ENCODE measurements at regions not wholly inside any gene's neighbourhood (a gene's known extent, or its start where the extent isn't known, plus 50 kb on each side); places are given as distances from the start of the nearest gene placed in this dataset.

GRCh38 chr10:117492504-117492903 lies 50.0 kb upstream of the EMX2 start:
- H3K9me3 Mint-ChIP-seq: no peaks in the 10 kb centered on the region
- no peaks in the 10 kb centered on the region for H3K9me3 ChIP-seq (ENCODE audit: control insufficient read depth in 1 of 2, insufficient read depth in 1 of 2, low read length in 2 of 2)
- H3K27me3 ChIP-seq (ENCODE audit: control insufficient read depth in 1 of 2, insufficient read depth in 2 of 2, low read length in 2 of 2): peaks cover 0 to 5% of the 10 kb centered on the region in 2 experiments
- intact Hi-C loops (cut with DNase I, micrococcal nuclease): loop anchor here (10.0 kb wide), 2 partner anchors 612 to 1052 kb away; no protein-coding TSS in a partner anchor
- H3K27ac Mint-ChIP-seq: no peak overlapping the region
- H3K4me1 ChIP-seq (ENCODE audit: insufficient read depth, low read length): no peaks in the 10 kb centered on the region
- ChIA-PET POLR2A (no interaction called here), CTCF (no interaction called here)
- H3K27me3 Mint-ChIP-seq: peaks cover 39% of the 10 kb centered on the region
- DNase-seq: no peak
- TF ChIP-seq, protein P1, sequence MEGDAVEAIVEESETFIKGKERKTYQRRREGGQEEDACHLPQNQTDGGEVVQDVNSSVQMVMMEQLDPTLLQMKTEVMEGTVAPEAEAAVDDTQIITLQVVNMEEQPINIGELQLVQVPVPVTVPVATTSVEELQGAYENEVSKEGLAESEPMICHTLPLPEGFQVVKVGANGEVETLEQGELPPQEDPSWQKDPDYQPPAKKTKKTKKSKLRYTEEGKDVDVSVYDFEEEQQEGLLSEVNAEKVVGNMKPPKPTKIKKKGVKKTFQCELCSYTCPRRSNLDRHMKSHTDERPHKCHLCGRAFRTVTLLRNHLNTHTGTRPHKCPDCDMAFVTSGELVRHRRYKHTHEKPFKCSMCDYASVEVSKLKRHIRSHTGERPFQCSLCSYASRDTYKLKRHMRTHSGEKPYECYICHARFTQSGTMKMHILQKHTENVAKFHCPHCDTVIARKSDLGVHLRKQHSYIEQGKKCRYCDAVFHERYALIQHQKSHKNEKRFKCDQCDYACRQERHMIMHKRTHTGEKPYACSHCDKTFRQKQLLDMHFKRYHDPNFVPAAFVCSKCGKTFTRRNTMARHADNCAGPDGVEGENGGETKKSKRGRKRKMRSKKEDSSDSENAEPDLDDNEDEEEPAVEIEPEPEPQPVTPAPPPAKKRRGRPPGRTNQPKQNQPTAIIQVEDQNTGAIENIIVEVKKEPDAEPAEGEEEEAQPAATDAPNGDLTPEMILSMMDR (IDR thresholded peaks at IDR 0.05): no peak
- H3K36me3 ChIP-seq (ENCODE audit: insufficient read depth, low read length): no peaks in the 10 kb centered on the region
- H3K4me3 ChIP-seq (ENCODE audit: low read length): no peak overlapping the region
- H3K4me3 Mint-ChIP-seq: no peak overlapping the region
- no peaks in the 10 kb centered on the region for H3K36me3 Mint-ChIP-seq (ENCODE audit: low read depth)
- no peak overlapping the region for H3K27ac ChIP-seq (ENCODE audit: low read depth in 1 of 2, low read length in 2 of 2)
- no peak for ATAC-seq (ENCODE audit: poor library complexity)
- H3K4me1 Mint-ChIP-seq (ENCODE audit: low read depth): no peaks in the 10 kb centered on the region

- no peak overlapping the region for H3K4me3 Mint-ChIP-seq
- TF ChIP-seq, protein P1 (IDR thresholded peaks at IDR 0.05): no peak
- no peak for DNase-seq
- POLR2A ChIA-PET: no interaction called here
- no peaks in the 10 kb centered on the region for H3K36me3 Mint-ChIP-seq (ENCODE audit: low read depth)
- H3K4me1 Mint-ChIP-seq (ENCODE audit: low read depth): no peaks in the 10 kb centered on the region
- H3K4me1 ChIP-seq (ENCODE audit: insufficient read depth, low read length): no peaks in the 10 kb centered on the region
- no peak overlapping the region for H3K27ac Mint-ChIP-seq
- no peak overlapping the region for H3K4me3 ChIP-seq (ENCODE audit: low read length)
- H3K27ac ChIP-seq (ENCODE audit: low read depth in 1 of 2, low read length in 2 of 2): no peak overlapping the region
- H3K27me3 ChIP-seq (ENCODE audit: control insufficient read depth in 1 of 2, insufficient read depth in 2 of 2, low read length in 2 of 2): peaks cover 0 to 5% of the 10 kb centered on the region in 2 experiments
- no peaks in the 10 kb centered on the region for H3K9me3 ChIP-seq (ENCODE audit: control insufficient read depth in 1 of 2, insufficient read depth in 1 of 2, low read length in 2 of 2)
- no peak for ATAC-seq (ENCODE audit: poor library complexity)
- peaks cover 4% of the 10 kb centered on the region for H3K27me3 Mint-ChIP-seq
- CTCF ChIA-PET: no interaction called here
- no peaks in the 10 kb centered on the region for H3K36me3 ChIP-seq (ENCODE audit: insufficient read depth, low read length)
- H3K9me3 Mint-ChIP-seq: no peaks in the 10 kb centered on the region
- intact Hi-C loops (cut with DNase I, micrococcal nuclease): no loop called here
Observed at GRCh38 chr10:117488004-117488403, 54.5 kb upstream of the EMX2 start.

- Mint-ChIP-seq H3K36me3 (ENCODE audit: low read depth) (no peaks in the 10 kb centered on the region), H3K4me1 (ENCODE audit: low read depth) (no peaks in the 10 kb centered on the region), H3K27me3 (no peaks in the 10 kb centered on the region), H3K4me3 (no peak overlapping the region), H3K27ac (no peak overlapping the region), H3K9me3 (no peaks in the 10 kb centered on the region)
- H3K27ac ChIP-seq (ENCODE audit: low read depth in 1 of 2, low read length in 2 of 2): no peak overlapping the region
- ChIA-PET POLR2A (no interaction called here), CTCF (no interaction called here)
- ATAC-seq (ENCODE audit: poor library complexity) (no peak), DNase-seq (no peak)
- no peaks in the 10 kb centered on the region for H3K36me3 ChIP-seq (ENCODE audit: insufficient read depth, low read length)
- H3K9me3 ChIP-seq (ENCODE audit: control insufficient read depth in 1 of 2, insufficient read depth in 1 of 2, low read length in 2 of 2): no peaks in the 10 kb centered on the region
- intact Hi-C loops (cut with DNase I, micrococcal nuclease): no loop called here
- H3K4me3 ChIP-seq (ENCODE audit: low read length): no peak overlapping the region
- TF ChIP-seq, protein P1 (IDR thresholded peaks at IDR 0.05): no peak
- no peaks in the 10 kb centered on the region for H3K4me1 ChIP-seq (ENCODE audit: insufficient read depth, low read length)
- peaks cover 0 to 5% of the 10 kb centered on the region in 2 experiments for H3K27me3 ChIP-seq (ENCODE audit: control insufficient read depth in 1 of 2, insufficient read depth in 2 of 2, low read length in 2 of 2)
Observed at GRCh38 chr10:117486606-117487005, 55.9 kb upstream of the EMX2 start.
